ENCODE measurements at regions not wholly inside any gene's neighbourhood (a gene's known extent, or its start where the extent isn't known, plus 50 kb on each side); places are given as distances from the start of the nearest gene placed in this dataset.

GRCh38 chr4:177214935-177215334 lies 94.7 kb upstream of the NEIL3 start:
- TF ChIP-seq CTCF (conservative IDR thresholded peaks at IDR 0.05; ENCODE audit: control insufficient read depth, insufficient read depth, low read depth, low read length): no peak
- H3K4me3 ChIP-seq (ENCODE audit: control insufficient read depth, low read depth, low read length): no peak overlapping the region
- DNase-seq (ENCODE audit: low read depth): peak; percentile 52

GRCh38 chr4:177220376-177220775 lies 89.3 kb upstream of the NEIL3 start:
- peak; percentile 74 for DNase-seq (ENCODE audit: low read depth)
- no peak for TF ChIP-seq CTCF (conservative IDR thresholded peaks at IDR 0.05; ENCODE audit: control insufficient read depth, insufficient read depth, low read depth, low read length)
- no peak overlapping the region for H3K4me3 ChIP-seq (ENCODE audit: control insufficient read depth, low read depth, low read length)

GRCh38 chr4:177222781-177223180 lies 86.9 kb upstream of the NEIL3 start:
- DNase-seq (ENCODE audit: low read depth): no peak
- H3K4me3 ChIP-seq (ENCODE audit: control insufficient read depth, low read depth, low read length): no peak overlapping the region
- no peak for TF ChIP-seq CTCF (conservative IDR thresholded peaks at IDR 0.05; ENCODE audit: control insufficient read depth, insufficient read depth, low read depth, low read length)

GRCh38 chr4:177225605-177226004 lies 84.1 kb upstream of the NEIL3 start:
- no peak overlapping the region for H3K4me3 ChIP-seq (ENCODE audit: control insufficient read depth, low read depth, low read length)
- TF ChIP-seq CTCF (conservative IDR thresholded peaks at IDR 0.05; ENCODE audit: control insufficient read depth, insufficient read depth, low read depth, low read length): no peak
- no peak for DNase-seq (ENCODE audit: low read depth)

GRCh38 chr4:177227636-177228035 lies 82.0 kb upstream of the NEIL3 start:
- no peak overlapping the region for H3K4me3 ChIP-seq (ENCODE audit: control insufficient read depth, low read depth, low read length)
- no peak for TF ChIP-seq CTCF (conservative IDR thresholded peaks at IDR 0.05; ENCODE audit: control insufficient read depth, insufficient read depth, low read depth, low read length)
- no peak for DNase-seq (ENCODE audit: low read depth)

GRCh38 chr4:177228599-177228998 lies 81.1 kb upstream of the NEIL3 start:
- DNase-seq (ENCODE audit: low read depth): no peak
- H3K4me3 ChIP-seq (ENCODE audit: control insufficient read depth, low read depth, low read length): no peak overlapping the region

More at GRCh38 chr4:177228599-177228998, 81.1 kb upstream of the NEIL3 start:
- TF ChIP-seq CTCF (conservative IDR thresholded peaks at IDR 0.05; ENCODE audit: control insufficient read depth, insufficient read depth, low read depth, low read length): no peak

All from fibroblast of mammary gland (primary cell).